C4-2B (cell line): ENCODE measurements at regions not wholly inside any gene's neighbourhood (a gene's known extent, or its start where the extent isn't known, plus 50 kb on each side); places are given as distances from the start of the nearest gene placed in this dataset.

Source experiments
- H3K27ac ChIP-seq: fragments of 450-650 bp; 2 replicates; pipeline ENCODE4 v1.5.1; 2017
- CTCF ChIP-seq: fragments of 450-650 bp; conservative IDR thresholded peaks from 2 replicates; pipeline ENCODE4 v1.5.1; 2017; ENCODE audit warnings: mild to moderate bottlenecking
- ZFX ChIP-seq: fragments of 450-650 bp; IDR thresholded peaks from 2 replicates; pipeline ENCODE4 v1.6.1; 2017

GRCh38 chr1:81310250-81310649 lies 490.5 kb upstream of the ADGRL2 start:
- TF ChIP-seq CTCF (no peak), ZFX (no peak)
- H3K27ac ChIP-seq = no peak overlapping the region

- TF ChIP-seq CTCF = no peak
- no peak for TF ChIP-seq ZFX
- no peak overlapping the region for H3K27ac ChIP-seq
These were observed 492.5 kb upstream of the ADGRL2 start for GRCh38 chr1:81308191-81308590.

GRCh38 chr1:81307786-81308185 lies 492.9 kb upstream of the ADGRL2 start:
- TF ChIP-seq CTCF (no peak), ZFX (no peak)
- H3K27ac ChIP-seq = no peak overlapping the region

GRCh38 chr1:81305997-81306452 lies 494.7 kb upstream of the ADGRL2 start:
- TF ChIP-seq ZFX (no peak), CTCF (peak; percentile 77)
- no peak overlapping the region for H3K27ac ChIP-seq

GRCh38 chr1:81304187-81304586 lies 496.5 kb upstream of the ADGRL2 start:
- TF ChIP-seq ZFX (no peak), CTCF (no peak)
- no peak overlapping the region for H3K27ac ChIP-seq

GRCh38 chr1:81299892-81300291 lies 500.8 kb upstream of the ADGRL2 start:
- H3K27ac ChIP-seq = no peak overlapping the region
- TF ChIP-seq CTCF (no peak), ZFX (no peak)

- H3K27ac ChIP-seq = no peak overlapping the region
These were observed 502.5 kb upstream of the ADGRL2 start for GRCh38 chr1:81298266-81298665.

More at GRCh38 chr1:81298266-81298665, 502.5 kb upstream of the ADGRL2 start:
- TF ChIP-seq ZFX (no peak), CTCF (no peak)
